Osteocyte (in vitro differentiated cells): ENCODE measurements at regions not wholly inside any gene's neighbourhood (a gene's known extent, or its start where the extent isn't known, plus 50 kb on each side); places are given as distances from the start of the nearest gene placed in this dataset.

Experiments
- DNase-seq: peaks from one replicate; pipeline ENCODE4 v3.0.0; 2021; ENCODE audit warnings: mixed read lengths; ENCODE audit not compliant: unreplicated experiment; ENCODE audit errors: extremely low spot score
- H3K27ac Mint-ChIP-seq: one replicate; pipeline ENCODE4 v1.8.0; 2021; ENCODE audit warnings: mild to moderate bottlenecking, mixed read lengths; ENCODE audit not compliant: unreplicated experiment
- H3K27me3 Mint-ChIP-seq: one replicate; pipeline ENCODE4 v1.8.0; 2021; ENCODE audit warnings: mixed read lengths; ENCODE audit not compliant: unreplicated experiment
- H3K36me3 Mint-ChIP-seq: one replicate; pipeline ENCODE4 v1.8.0; 2021; ENCODE audit warnings: mixed read lengths; ENCODE audit not compliant: unreplicated experiment
- H3K4me1 Mint-ChIP-seq: one replicate; pipeline ENCODE4 v1.8.0; 2021; ENCODE audit warnings: mixed read lengths; ENCODE audit not compliant: unreplicated experiment
- H3K4me3 Mint-ChIP-seq: one replicate; pipeline ENCODE4 v1.8.0; 2021; ENCODE audit warnings: mild to moderate bottlenecking, moderate library complexity, mixed read lengths; ENCODE audit not compliant: unreplicated experiment
- H3K9me3 Mint-ChIP-seq: one replicate; pipeline ENCODE4 v1.8.0; 2021; ENCODE audit warnings: mixed read lengths; ENCODE audit not compliant: unreplicated experiment
- CTCF ChIP-seq: fragments of 200-600 bp; sonication (generic); IDR thresholded peaks from 2 replicates; pipeline ENCODE4 v1.5.0; 2021; ENCODE audit warnings: antibody characterized with exemption, mild to moderate bottlenecking, moderate library complexity

GRCh38 chr5:104914536-104915070, 1352.0 kb upstream of the NUDT12 start:
- no peak for TF ChIP-seq CTCF
- H3K4me1 Mint-ChIP-seq = peaks cover 24% of the 10 kb centered on the region
- no peaks in the 10 kb centered on the region for H3K27me3 Mint-ChIP-seq
- no peak for DNase-seq
- no peak overlapping the region for H3K27ac Mint-ChIP-seq
- H3K4me3 Mint-ChIP-seq = no peak overlapping the region
- no peaks in the 10 kb centered on the region for H3K36me3 Mint-ChIP-seq
- no peaks in the 10 kb centered on the region for H3K9me3 Mint-ChIP-seq

GRCh38 chr5:104913841-104914281, 1351.3 kb upstream of the NUDT12 start:
- H3K9me3 Mint-ChIP-seq = no peaks in the 10 kb centered on the region
- peaks cover 31% of the 10 kb centered on the region for H3K4me1 Mint-ChIP-seq
- no peak overlapping the region for H3K4me3 Mint-ChIP-seq
- DNase-seq = no peak
- no peak for TF ChIP-seq CTCF
- H3K27me3 Mint-ChIP-seq = no peaks in the 10 kb centered on the region
- no peak overlapping the region for H3K27ac Mint-ChIP-seq
- no peaks in the 10 kb centered on the region for H3K36me3 Mint-ChIP-seq

- no peaks in the 10 kb centered on the region for H3K9me3 Mint-ChIP-seq
- H3K4me1 Mint-ChIP-seq = peaks cover 32% of the 10 kb centered on the region
- DNase-seq = no peak
These were observed 1347.2 kb upstream of the NUDT12 start for GRCh38 chr5:104909803-104910202.

GRCh38 chr5:104904561-104904960, 1342.0 kb upstream of the NUDT12 start:
- DNase-seq = no peak
- Mint-ChIP-seq H3K9me3 (no peaks in the 10 kb centered on the region), H3K4me3 (no peak overlapping the region), H3K4me1 (peaks cover 10% of the 10 kb centered on the region), H3K36me3 (no peaks in the 10 kb centered on the region), H3K27ac (no peak overlapping the region), H3K27me3 (no peaks in the 10 kb centered on the region)
- TF ChIP-seq CTCF = no peak

More at GRCh38 chr5:104909803-104910202, 1347.2 kb upstream of the NUDT12 start:
- Mint-ChIP-seq H3K27ac (peak overlapping the region; percentile 46), H3K36me3 (no peaks in the 10 kb centered on the region), H3K4me3 (no peak overlapping the region), H3K27me3 (no peaks in the 10 kb centered on the region)
- no peak for TF ChIP-seq CTCF

- Mint-ChIP-seq H3K36me3 (no peaks in the 10 kb centered on the region), H3K4me3 (no peak overlapping the region), H3K27ac (no peak overlapping the region), H3K27me3 (no peaks in the 10 kb centered on the region), H3K4me1 (peaks cover 4% of the 10 kb centered on the region), H3K9me3 (no peaks in the 10 kb centered on the region)
- TF ChIP-seq CTCF = no peak
- DNase-seq = no peak
These were observed 1341.4 kb upstream of the NUDT12 start for GRCh38 chr5:104903941-104904340.
